HUDEP-2 (cell line): ENCODE measurements at regions not wholly inside any gene's neighbourhood (a gene's known extent, or its start where the extent isn't known, plus 50 kb on each side); places are given as distances from the start of the nearest gene placed in this dataset.

Source experiments
- DNase-seq, 76 experiments: peaks; one replicate each; lab custom pipeline; 2025; ENCODE audit not compliant: unreplicated experiment in 76 of 76; lab: John Stamatoyannopoulos, UW

GRCh38 chr21:24197132-24197643 is 1410.1 kb downstream of the MRPL39 start:
- no peak for DNase-seq

GRCh38 chr21:24188506-24188905 is 1418.8 kb downstream of the MRPL39 start:
- no peak for DNase-seq

GRCh38 chr21:24183077-24183476 is 1424.2 kb downstream of the MRPL39 start:
- DNase-seq, result no peak

- no peak for DNase-seq
Observed at GRCh38 chr21:24179110-24179509, 1428.2 kb downstream of the MRPL39 start.

GRCh38 chr21:24175106-24175505 is 1432.2 kb downstream of the MRPL39 start:
- no peak for DNase-seq

GRCh38 chr21:24171736-24172135 is 1435.5 kb downstream of the MRPL39 start:
- DNase-seq, result no peak

GRCh38 chr21:24163539-24163938 is 1443.7 kb downstream of the MRPL39 start:
- no peak for DNase-seq

- no peak for DNase-seq
Observed at GRCh38 chr21:24160528-24160927, 1446.8 kb downstream of the MRPL39 start.

- no peak for DNase-seq
Observed at GRCh38 chr21:24153137-24153536, 1454.1 kb downstream of the MRPL39 start.

GRCh38 chr21:24150753-24151152 is 1456.5 kb downstream of the MRPL39 start:
- DNase-seq, result no peak

- DNase-seq, result no peak
Observed at GRCh38 chr21:24148461-24148860, 1458.8 kb downstream of the MRPL39 start.

GRCh38 chr21:24147674-24148073 is 1459.6 kb downstream of the MRPL39 start:
- no peak for DNase-seq

GRCh38 chr21:24131056-24131455 is 1476.2 kb downstream of the MRPL39 start:
- DNase-seq, result no peak

- no peak for DNase-seq
Observed at GRCh38 chr21:24127651-24128050, 1479.6 kb downstream of the MRPL39 start.

- DNase-seq, result no peak
Observed at GRCh38 chr21:24123785-24124184, 1483.5 kb downstream of the MRPL39 start.

- DNase-seq, result no peak
Observed at GRCh38 chr21:24118738-24119459, 1488.4 kb downstream of the MRPL39 start.

GRCh38 chr21:24115141-24115540 is 1492.1 kb downstream of the MRPL39 start:
- no peak for DNase-seq

GRCh38 chr21:24112020-24112419 is 1495.3 kb downstream of the MRPL39 start:
- no peak for DNase-seq

GRCh38 chr21:24110846-24111245 is 1496.4 kb downstream of the MRPL39 start:
- no peak for DNase-seq

- DNase-seq, result no peak
Observed at GRCh38 chr21:24097181-24097580, 1510.1 kb downstream of the MRPL39 start.

- no peak for DNase-seq
Observed at GRCh38 chr21:24096651-24097050, 1510.6 kb downstream of the MRPL39 start.

GRCh38 chr21:24093032-24093431 is 1514.2 kb downstream of the MRPL39 start:
- DNase-seq, result no peak

- DNase-seq, result no peak
Observed at GRCh38 chr21:24076179-24076578, 1531.1 kb downstream of the MRPL39 start.
